Limb (tissue), 2 donors: ENCODE measurements at regions not wholly inside any gene's neighbourhood (a gene's known extent, or its start where the extent isn't known, plus 50 kb on each side); places are given as distances from the start of the nearest gene placed in this dataset.
A peak's percentile ranks its signal among the peaks of the same experiment; 100 is the strongest.

Experiments
- DNase-seq, 2 donors: peaks; one replicate each; pipeline ENCODE4 v3.0.0-alpha.2; 2016; ENCODE audit errors: extremely low spot score in 2 of 2

GRCh38 chr6:157769776-157770426, 53.1 kb upstream of the SNX9 start:
- peak; percentile 17 to 49 for DNase-seq

- no peak for DNase-seq
Measured at GRCh38 chr6:157770946-157771345, 52.1 kb upstream of the SNX9 start.

- DNase-seq, result no peak
Measured at GRCh38 chr6:157772820-157773219, 50.2 kb upstream of the SNX9 start.
